ENCODE measurements at regions not wholly inside any gene's neighbourhood (a gene's known extent, or its start where the extent isn't known, plus 50 kb on each side); places are given as distances from the start of the nearest gene placed in this dataset.

DNA sequence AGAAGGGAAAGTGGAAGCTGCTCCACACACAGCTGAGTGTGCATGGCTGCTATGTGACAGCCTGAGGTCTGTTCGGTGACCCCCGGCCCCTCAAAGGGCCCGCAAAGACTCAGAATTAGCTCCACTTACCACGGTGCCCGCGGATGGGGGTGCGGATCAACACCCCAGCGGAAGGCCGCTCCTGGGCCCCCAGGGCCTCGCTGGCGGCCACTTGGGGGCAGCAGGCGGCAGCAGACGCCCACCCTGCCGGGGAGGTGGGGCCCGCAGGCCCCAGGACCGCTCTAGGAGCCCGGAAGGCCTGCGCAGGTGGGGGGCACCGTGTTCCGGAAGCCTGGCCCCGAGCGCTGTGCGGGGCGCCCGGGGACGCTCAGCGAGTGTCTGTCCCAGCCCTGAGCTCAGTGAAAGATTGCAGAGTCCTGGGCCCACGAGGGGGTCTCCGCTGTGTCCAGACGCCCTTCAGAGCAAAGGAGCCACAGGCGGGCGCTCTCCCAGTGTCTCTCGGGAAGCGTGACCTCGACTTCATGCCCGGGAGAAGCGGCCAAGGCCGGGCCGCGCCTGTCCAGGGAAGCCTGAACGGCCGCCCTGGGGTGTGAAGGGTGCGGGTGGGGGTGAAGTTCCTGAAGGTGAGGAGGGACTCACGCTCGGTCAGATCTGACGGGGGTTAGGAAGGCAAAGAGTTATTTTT, 118.7 kb downstream of the VAPA start:
- Histone ChIP-seq H3K4me3 (peak overlapping the region; percentile 51), H3K27ac (no peak overlapping the region)
- no peak for DNase-seq (ENCODE audit: low spot score)
- no peak for TF ChIP-seq CTCF (IDR thresholded peaks at IDR 0.05)

DNA sequence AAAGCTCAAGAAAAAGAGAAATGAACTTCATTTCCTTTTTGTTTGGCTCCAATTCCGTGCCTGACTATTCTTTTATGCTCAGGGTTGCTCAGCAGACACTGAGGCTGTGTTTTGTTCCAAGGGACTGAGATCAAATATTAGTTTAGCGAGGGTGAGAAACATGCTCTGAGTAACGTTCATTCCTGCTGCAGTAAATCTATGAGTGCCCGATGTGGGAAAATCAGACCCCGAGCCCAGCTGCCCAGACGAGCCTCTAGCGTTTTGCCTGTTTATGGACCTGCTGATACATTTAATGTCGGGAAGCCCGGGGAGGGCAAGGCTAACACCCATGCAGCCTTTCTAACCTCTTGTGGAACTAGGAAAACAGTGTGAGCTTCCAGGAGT, 119.2 kb downstream of the VAPA start:
- no peak for TF ChIP-seq CTCF (IDR thresholded peaks at IDR 0.05)
- DNase-seq (ENCODE audit: low spot score), result no peak
- Histone ChIP-seq H3K27ac (no peak overlapping the region), H3K4me3 (peak overlapping the region; percentile 51)

DNA sequence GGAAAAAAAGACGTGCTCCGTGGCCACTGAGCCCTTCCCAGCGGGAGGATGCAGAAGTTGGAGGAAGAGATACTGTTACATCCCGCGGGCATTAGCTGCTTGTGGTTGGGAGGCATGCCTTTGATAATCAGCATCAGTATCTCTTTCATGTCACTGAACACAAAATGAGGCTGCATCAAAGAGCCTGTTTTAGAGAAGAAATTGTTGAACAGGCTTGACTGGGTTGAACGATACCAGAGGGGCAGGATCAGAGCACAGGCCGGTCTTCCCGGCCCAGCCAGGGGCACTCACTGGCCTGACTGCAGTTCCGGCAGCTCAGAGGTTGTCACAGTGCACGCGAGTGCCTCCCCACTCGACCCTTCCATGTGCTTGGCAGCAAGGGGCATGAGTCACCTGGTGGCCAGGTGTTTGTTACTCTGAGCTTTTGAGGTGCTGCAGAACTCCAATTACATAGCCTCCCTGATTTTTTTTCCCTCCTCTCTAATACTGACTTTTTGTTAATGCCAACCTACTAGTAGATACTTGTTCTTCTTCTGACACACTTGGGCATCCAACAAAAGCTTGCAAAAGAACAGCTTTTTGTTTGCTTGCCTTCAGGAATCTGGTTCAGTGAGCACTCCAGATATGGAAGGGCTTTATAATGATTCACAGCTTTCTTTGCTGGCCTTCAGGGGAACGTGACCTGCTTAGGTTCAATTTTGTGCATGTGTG, 121.6 kb downstream of the VAPA start:
- DNase-seq (ENCODE audit: low spot score), result no peak
- no peak for TF ChIP-seq CTCF (IDR thresholded peaks at IDR 0.05)
- no peak overlapping the region for H3K4me3 ChIP-seq
- peak overlapping the region in 1 of 2 donors; percentile 9 for H3K27ac ChIP-seq

DNA sequence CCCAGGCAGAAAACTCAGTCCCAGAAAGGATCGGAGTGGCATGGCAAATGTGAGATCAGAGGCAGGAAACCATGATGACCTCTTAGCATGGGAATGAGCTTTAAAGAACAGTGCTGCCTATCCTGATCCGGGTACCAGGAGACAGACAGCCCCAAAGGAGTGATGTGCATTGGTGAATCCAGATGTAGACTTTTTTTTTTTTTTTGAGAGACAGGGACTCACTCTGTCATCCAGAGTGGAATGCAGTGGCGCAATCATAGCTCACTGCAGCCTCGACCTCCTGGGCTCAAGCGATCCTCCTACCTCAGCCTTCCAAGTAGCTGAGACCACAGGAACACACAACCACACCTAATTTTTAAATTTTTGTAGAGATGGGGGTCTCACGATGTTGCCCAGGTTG, 122.7 kb downstream of the VAPA start:
- DNase-seq (ENCODE audit: low spot score), result no peak
- no peak overlapping the region for H3K4me3 ChIP-seq
- no peak for TF ChIP-seq CTCF (IDR thresholded peaks at IDR 0.05)
- peak overlapping the region in 1 of 2 donors; percentile 9 for H3K27ac ChIP-seq

GRCh38 chr18:10037181-10037580, 123.4 kb downstream of the VAPA start:
- TF ChIP-seq CTCF (IDR thresholded peaks at IDR 0.05), result no peak
- no peak for DNase-seq (ENCODE audit: low spot score)
- Histone ChIP-seq H3K27ac (peak overlapping the region in 1 of 2 donors; percentile 20), H3K4me3 (no peak overlapping the region)

DNA sequence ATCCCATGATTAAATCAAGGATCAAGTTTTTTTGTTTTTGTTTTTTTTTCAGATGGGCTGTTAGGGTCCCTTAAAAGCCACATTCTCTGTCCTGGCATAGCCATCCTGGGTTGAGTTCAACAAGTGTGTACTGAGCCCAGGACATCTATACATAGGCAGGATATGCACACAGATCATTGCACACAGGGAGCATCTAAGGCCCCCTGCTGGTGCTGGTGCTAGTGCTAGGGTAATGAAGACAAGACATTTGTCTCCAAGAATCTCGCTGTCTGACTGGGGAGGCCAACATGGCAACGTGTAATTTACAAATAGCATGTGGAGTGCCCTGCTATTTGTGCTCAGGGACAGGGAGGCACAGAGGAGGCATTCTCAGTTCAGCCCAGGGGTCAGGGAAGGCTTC, 124.5 kb downstream of the VAPA start:
- Histone ChIP-seq H3K27ac (peak overlapping the region; percentile 29 to 65), H3K4me3 (no peak overlapping the region)
- no peak for DNase-seq (ENCODE audit: low spot score)
- TF ChIP-seq CTCF (IDR thresholded peaks at IDR 0.05), result no peak
